MM.1S (cell line): ENCODE measurements at regions not wholly inside any gene's neighbourhood (a gene's known extent, or its start where the extent isn't known, plus 50 kb on each side); places are given as distances from the start of the nearest gene placed in this dataset.
A peak's percentile ranks its signal among the peaks of the same experiment; 100 is the strongest.

Experiments used
- DNase-seq: peaks from one replicate; pipeline ENCODE4 v3.0.0-alpha.2; 2015
- H2AFZ ChIP-seq: fragments of 300-600 bp; sonication (generic); 2 replicates; pipeline ENCODE4 v1.6.0; 2016; ENCODE audit warnings: antibody characterized with exemption, low read length
- H3F3A ChIP-seq: fragments of 300-600 bp; sonication (generic); 2 replicates; pipeline ENCODE4 v1.6.1; 2016; ENCODE audit warnings: mild to moderate bottlenecking, antibody characterized with exemption, low read length, moderate library complexity, mixed read lengths; ENCODE audit not compliant: insufficient read depth
- H3K27ac ChIP-seq: fragments of 300-600 bp; sonication (generic); 2 replicates; pipeline ENCODE4 v1.5.1; 2016; ENCODE audit warnings: mild to moderate bottlenecking, low read length
- H3K27me3 ChIP-seq: fragments of 300-600 bp; sonication (generic); replicated peaks from 2 replicates; pipeline ENCODE4 v1.6.0; 2016; ENCODE audit warnings: low read length; ENCODE audit not compliant: insufficient read depth
- H3K36me3 ChIP-seq: fragments of 300-600 bp; sonication (generic); replicated peaks from 2 replicates; pipeline ENCODE4 v1.6.1; 2016; ENCODE audit warnings: mild to moderate bottlenecking, low read length, mixed read lengths; ENCODE audit not compliant: insufficient read depth
- H3K4me1 ChIP-seq: fragments of 300-600 bp; sonication (generic); 2 replicates; pipeline ENCODE4 v1.6.1; 2016; ENCODE audit warnings: low read length, mixed read lengths
- H3K4me2 ChIP-seq: fragments of 300-600 bp; sonication (generic); 2 replicates; pipeline ENCODE4 v1.6.0; 2016; ENCODE audit warnings: low read depth, low read length
- H3K4me3 ChIP-seq: fragments of 300-600 bp; sonication (generic); 2 replicates; pipeline ENCODE4 v1.5.1; 2016; ENCODE audit warnings: low read length, mixed read lengths
- H3K79me2 ChIP-seq: fragments of 300-600 bp; sonication (generic); 2 replicates; pipeline ENCODE4 v1.6.1; 2016; ENCODE audit warnings: mixed run types, low read length, mixed read lengths
- H3K9ac ChIP-seq: fragments of 300-600 bp; sonication (generic); 2 replicates; pipeline ENCODE4 v1.6.1; 2016; ENCODE audit warnings: low read length, mixed read lengths
- H3K9me2 ChIP-seq: fragments of 300-600 bp; sonication (generic); replicated peaks from 2 replicates; pipeline ENCODE4 v1.6.1; 2016; ENCODE audit warnings: mild to moderate bottlenecking, low read length, mixed read lengths; ENCODE audit not compliant: insufficient read depth
- H3K9me3 ChIP-seq: fragments of 300-600 bp; sonication (generic); replicated peaks from 2 replicates; pipeline ENCODE4 v1.6.1; 2016; ENCODE audit warnings: mild to moderate bottlenecking, low read length, mixed read lengths; ENCODE audit not compliant: insufficient read depth
- H4K20me1 ChIP-seq: fragments of 300-600 bp; sonication (generic); 2 replicates; pipeline ENCODE4 v1.6.1; 2016; ENCODE audit warnings: mild to moderate bottlenecking, low read length, moderate library complexity, mixed read lengths; ENCODE audit not compliant: insufficient read depth
- CTCF ChIP-seq: fragments of 300-600 bp; sonication (generic); IDR thresholded peaks from 2 replicates; pipeline ENCODE4 v1.5.1; 2016; ENCODE audit warnings: antibody characterized with exemption, low read length, mixed read lengths
- EZH2 ChIP-seq: fragments of 300-600 bp; sonication (generic); optimal IDR thresholded peaks from 2 replicates; pipeline ENCODE3; 2017; ENCODE audit warnings: low read depth, mild to moderate bottlenecking, antibody characterized with exemption, low read length, mixed read lengths
- EZH2phosphoT487 ChIP-seq: fragments of 300-600 bp; sonication (generic); IDR thresholded peaks from 2 replicates; pipeline ENCODE4 v1.6.1; 2018; ENCODE audit warnings: antibody characterized with exemption, low read length

DNA sequence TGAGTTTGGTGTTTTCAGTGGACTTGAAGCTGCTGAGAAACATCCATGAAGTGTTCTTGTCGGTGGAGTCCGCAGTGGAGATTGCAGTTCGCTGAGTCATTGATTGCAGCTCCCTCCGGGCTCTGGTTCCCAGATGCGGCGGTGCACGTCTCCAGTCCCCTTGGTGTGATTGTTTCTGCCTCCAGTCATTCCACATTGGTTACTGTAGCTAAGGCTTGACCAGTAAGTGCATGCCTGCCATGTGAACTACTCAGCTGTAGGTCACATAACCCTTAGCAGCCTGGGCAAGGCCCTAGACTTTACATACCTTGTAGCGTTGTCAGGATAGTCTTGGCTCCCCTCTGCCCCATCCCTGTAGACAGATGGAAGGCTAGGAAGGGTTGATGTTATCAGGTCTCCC, 53.8 kb upstream of the CLCN4 start:
- no peak overlapping the region for H3K4me3 ChIP-seq

GRCh38 chrX:10104958-10105658, 51.7 kb upstream of the CLCN4 start:
- Histone ChIP-seq H3K9me3 (no peaks in the 10 kb centered on the region), H3K36me3 (no peaks in the 10 kb centered on the region; the same call in 1 of the 2 replicates), H3K9me2 (no peaks in the 10 kb centered on the region), H3K27me3 (no peaks in the 10 kb centered on the region), H3K4me1 (peaks cover 41% of the 10 kb centered on the region), H4K20me1 (no peaks in the 10 kb centered on the region), H2AFZ (no peak overlapping the region), H3F3A (peaks cover 26% of the 10 kb centered on the region), H3K79me2 (peaks cover 57% of the 10 kb centered on the region), H3K4me2 (no peak overlapping the region), H3K9ac (no peak overlapping the region), H3K4me3 (no peak overlapping the region), H3K27ac (peak overlapping the region; percentile 97; the same call in 1 of the 2 replicates)
- TF ChIP-seq EZH2phosphoT487 (no peak), CTCF (no peak), EZH2 (no peak)
- no peak for DNase-seq

More for the DNA sequence above, 53.8 kb upstream of the CLCN4 start:
- no peak for DNase-seq
- Histone ChIP-seq H3K9ac (no peak overlapping the region), H3K27me3 (no peaks in the 10 kb centered on the region), H3K4me2 (no peak overlapping the region), H3K9me2 (no peaks in the 10 kb centered on the region), H2AFZ (no peak overlapping the region), H3K36me3 (no peaks in the 10 kb centered on the region; the same call in 1 of the 2 replicates), H3K27ac (no peak overlapping the region), H3F3A (peaks cover 27% of the 10 kb centered on the region), H3K9me3 (no peaks in the 10 kb centered on the region), H3K4me1 (peaks cover 33% of the 10 kb centered on the region), H4K20me1 (no peaks in the 10 kb centered on the region), H3K79me2 (peaks cover 52% of the 10 kb centered on the region)
- no peak for TF ChIP-seq EZH2

DNA sequence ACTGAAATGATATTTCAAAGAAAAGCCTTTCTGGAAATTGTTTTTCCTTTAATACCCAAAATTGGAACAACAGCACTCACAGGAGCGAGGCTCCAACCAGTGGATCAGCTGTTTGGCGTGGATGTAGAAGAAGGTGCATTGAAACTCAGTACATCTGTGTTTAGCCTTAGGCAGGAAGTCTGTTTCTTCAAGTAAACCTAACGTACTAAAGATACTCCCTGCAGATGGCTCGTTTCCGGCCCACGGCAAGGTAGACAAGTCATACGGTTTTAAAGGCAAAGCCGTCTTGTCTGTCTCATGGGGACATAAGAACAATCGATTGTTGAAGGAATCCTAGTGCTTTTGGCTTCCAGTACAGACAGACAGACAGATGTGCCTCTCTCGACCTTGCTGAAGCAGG, 50.0 kb upstream of the CLCN4 start:
- TF ChIP-seq CTCF, result no peak
- TF ChIP-seq EZH2, result no peak
- no peak for TF ChIP-seq EZH2phosphoT487
- no peaks in the 10 kb centered on the region for H3K36me3 ChIP-seq
- no peaks in the 10 kb centered on the region for H4K20me1 ChIP-seq
- H3K79me2 ChIP-seq, result peaks cover 42% of the 10 kb centered on the region
- no peaks in the 10 kb centered on the region for H3K27me3 ChIP-seq
- peaks cover 41% of the 10 kb centered on the region for H3F3A ChIP-seq
- peaks cover 57% of the 10 kb centered on the region for H3K4me1 ChIP-seq
- peak overlapping the region; percentile 61 for H3K4me2 ChIP-seq
- H3K9me3 ChIP-seq, result no peaks in the 10 kb centered on the region
- peak overlapping the region; percentile 62 for H3K9ac ChIP-seq
- peak; percentile 84 for DNase-seq
- H3K4me3 ChIP-seq, result peak overlapping the region; percentile 7; the same call in 1 of the 2 replicates
- no peak overlapping the region for H2AFZ ChIP-seq
- H3K27ac ChIP-seq, result peak overlapping the region; percentile 97
- H3K9me2 ChIP-seq, result no peaks in the 10 kb centered on the region
